GM12864 (cell line): ENCODE measurements at regions not wholly inside any gene's neighbourhood (a gene's known extent, or its start where the extent isn't known, plus 50 kb on each side); places are given as distances from the start of the nearest gene placed in this dataset.

Experiments used
- DNase-seq: peaks from one replicate; pipeline ENCODE4 v3.0.0-alpha.2; 2011; ENCODE audit warnings: low read depth
- H3K4me3 ChIP-seq: 2 replicates; pipeline ENCODE4 v1.5.1; 2011; ENCODE audit warnings: mild to moderate bottlenecking, low read depth, low read length, control low read depth
- TF ChIP-seq, protein P1 (sequence below): IDR thresholded peaks from 2 replicates; pipeline ENCODE4 v1.5.1; 2011; ENCODE audit warnings: low read depth, mild to moderate bottlenecking, moderate library complexity, low read length, control low read depth, inconsistent platforms; ENCODE audit errors: missing control alignments

DNA sequence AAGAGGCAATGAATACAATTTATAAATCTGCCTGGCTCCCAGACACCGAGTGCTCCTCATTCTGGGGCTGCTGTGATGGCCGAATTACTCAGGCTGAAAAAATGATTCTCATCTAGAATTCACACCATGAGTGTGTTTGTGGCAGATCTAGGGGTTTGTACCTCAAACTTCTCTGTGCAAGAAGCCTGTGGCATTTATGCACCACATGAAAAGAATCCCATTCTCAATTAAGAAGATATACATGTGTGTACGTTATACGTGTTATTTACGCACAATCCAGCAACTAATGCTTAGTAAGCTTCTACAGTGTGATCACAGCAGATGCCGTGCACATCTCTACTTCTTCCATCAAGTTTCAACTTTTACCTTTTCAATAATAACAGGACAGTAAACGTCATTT lies 476.8 kb downstream of the SHQ1 start:
- DNase-seq, result no peak
- no peak overlapping the region for H3K4me3 ChIP-seq
- TF ChIP-seq, protein P1, sequence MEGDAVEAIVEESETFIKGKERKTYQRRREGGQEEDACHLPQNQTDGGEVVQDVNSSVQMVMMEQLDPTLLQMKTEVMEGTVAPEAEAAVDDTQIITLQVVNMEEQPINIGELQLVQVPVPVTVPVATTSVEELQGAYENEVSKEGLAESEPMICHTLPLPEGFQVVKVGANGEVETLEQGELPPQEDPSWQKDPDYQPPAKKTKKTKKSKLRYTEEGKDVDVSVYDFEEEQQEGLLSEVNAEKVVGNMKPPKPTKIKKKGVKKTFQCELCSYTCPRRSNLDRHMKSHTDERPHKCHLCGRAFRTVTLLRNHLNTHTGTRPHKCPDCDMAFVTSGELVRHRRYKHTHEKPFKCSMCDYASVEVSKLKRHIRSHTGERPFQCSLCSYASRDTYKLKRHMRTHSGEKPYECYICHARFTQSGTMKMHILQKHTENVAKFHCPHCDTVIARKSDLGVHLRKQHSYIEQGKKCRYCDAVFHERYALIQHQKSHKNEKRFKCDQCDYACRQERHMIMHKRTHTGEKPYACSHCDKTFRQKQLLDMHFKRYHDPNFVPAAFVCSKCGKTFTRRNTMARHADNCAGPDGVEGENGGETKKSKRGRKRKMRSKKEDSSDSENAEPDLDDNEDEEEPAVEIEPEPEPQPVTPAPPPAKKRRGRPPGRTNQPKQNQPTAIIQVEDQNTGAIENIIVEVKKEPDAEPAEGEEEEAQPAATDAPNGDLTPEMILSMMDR, result no peak

DNA sequence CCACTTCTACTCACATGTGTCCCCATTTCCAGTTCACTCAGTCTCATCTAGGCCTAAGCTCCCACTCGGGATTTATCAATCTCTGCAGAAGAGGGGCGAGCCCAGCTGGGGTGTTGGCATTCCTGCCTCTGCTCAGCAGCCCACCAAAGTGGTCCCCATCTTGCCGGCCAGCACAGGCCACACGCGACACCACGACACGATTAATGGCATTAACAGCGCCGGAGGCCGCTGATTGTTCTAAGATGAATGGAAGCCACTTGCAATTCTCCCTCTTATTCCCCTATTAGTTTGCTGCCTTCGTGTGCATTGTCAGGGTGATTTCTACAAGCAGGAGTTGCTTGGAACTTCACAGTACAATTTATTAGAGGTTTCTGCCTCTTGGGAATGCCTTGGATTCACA lies 477.3 kb downstream of the SHQ1 start:
- H3K4me3 ChIP-seq, result no peak overlapping the region
- no peak for DNase-seq
- TF ChIP-seq, protein P1, result no peak

DNA sequence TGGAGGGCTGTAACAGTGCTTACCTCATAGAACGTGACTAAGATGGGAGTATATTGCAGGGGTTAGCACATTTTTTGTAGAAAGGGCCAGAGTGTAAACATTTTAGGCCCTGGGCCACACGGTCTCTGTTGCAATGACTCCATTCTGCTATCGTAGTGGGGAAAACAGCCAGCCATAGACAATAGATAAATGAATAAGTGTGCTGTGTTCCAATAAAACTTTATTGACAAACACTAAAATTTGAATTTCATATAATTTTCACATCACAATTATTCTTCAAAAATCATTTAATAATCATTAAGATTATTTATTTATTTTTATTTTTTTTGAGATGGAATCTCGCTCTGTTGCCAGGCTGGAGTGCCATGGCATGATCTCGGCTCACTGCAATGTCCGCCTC lies 478.6 kb downstream of the SHQ1 start:
- DNase-seq, result no peak

DNA sequence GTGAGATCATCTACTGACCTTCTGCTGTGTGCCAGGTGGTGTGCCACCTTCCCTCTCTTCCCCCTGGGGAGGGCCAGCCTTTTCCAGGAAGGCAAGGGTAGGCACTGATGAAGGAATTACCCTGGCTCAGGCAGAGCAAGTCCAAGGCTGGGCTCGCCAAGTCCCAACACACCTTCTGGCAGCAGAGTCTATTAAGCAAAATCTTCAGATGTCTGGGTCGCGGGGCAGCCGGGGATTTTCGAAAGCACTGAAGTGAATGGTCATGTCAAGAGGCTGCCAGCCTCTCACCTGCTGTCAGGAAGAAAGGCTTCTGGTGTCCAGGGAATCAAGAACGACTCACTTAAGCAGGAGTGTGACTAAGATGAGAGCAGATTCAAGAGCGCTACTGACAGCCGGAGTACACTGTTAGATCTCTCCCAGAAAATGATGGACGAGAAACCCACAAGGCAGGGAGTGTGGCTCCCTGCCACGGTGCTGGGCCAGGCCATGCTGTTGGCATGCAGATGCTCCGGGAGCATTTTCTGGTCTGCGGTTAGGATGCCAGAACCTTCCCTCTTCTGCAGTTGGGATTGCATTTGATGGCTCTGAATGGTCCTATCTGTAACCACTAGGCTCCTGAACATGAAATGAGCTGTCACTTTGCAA lies 479.8 kb downstream of the SHQ1 start:
- no peak overlapping the region for H3K4me3 ChIP-seq
- TF ChIP-seq, protein P1, result no peak

More for the DNA sequence above, 478.6 kb downstream of the SHQ1 start:
- TF ChIP-seq, protein P1, result no peak
- no peak overlapping the region for H3K4me3 ChIP-seq

DNA sequence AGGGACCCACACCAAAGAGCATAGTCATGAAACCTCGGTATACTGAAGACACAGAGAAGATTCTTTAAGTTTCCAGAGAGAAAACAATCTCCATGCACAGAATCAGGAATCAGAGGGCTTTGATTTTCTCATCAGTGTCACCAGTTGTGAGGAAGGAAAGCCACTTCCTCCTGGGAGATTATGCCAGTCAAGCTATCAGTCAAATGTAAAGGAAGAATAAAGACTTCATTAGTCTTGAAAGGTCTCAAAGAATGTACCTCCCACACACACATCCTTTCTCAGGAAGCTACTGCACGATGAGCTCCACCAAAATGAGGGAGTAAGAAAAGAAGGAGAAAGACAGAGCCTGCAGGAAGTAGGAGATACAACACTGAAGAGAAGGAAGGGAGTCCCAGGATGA lies 486.3 kb downstream of the SHQ1 start:
- DNase-seq, result no peak
- TF ChIP-seq, protein P1, result no peak

More for the DNA sequence above, 479.8 kb downstream of the SHQ1 start:
- DNase-seq, result no peak

DNA sequence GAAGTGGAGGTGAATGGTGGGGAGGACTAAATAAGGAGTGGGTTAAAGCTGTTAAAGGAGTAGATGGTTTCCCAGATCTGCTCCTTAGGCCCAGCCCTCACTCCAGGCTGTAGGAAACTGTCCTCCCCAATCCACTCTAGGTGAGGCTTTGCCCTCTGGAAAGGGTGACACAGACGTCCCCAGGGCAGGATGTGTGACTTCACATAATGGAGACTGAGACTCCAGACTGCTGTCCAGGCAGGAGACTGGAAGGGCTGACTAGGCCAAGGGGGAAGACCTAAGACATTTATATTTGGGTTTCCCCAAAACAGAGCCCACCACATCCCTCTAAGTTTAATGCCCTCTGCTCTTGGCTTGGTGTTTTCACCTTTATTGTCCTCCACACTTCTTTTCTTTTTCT lies 488.5 kb downstream of the SHQ1 start:
- no peak overlapping the region for H3K4me3 ChIP-seq
- TF ChIP-seq, protein P1, result no peak
- no peak for DNase-seq

More for the DNA sequence above, 486.3 kb downstream of the SHQ1 start:
- H3K4me3 ChIP-seq, result no peak overlapping the region

DNA sequence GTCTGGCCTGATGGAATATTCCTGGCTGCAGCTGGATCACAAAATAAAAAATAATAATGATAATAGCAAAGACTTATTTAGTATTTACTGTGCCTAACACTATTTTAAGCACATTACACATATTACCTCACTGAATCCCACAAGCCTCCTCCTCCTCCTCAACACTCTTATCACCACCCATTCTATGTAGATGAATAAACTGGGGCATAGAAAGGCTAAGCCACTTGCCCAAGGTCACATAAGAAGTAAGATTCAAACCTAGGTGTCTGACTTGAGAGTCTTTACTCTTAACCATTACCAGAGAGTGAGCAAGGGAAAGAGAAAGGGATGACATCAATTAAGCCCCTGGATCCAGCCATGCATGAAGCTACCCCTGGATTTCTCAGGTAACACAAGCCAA lies 493.1 kb downstream of the SHQ1 start:
- TF ChIP-seq, protein P1, result no peak
- DNase-seq, result no peak
- no peak overlapping the region for H3K4me3 ChIP-seq
